ENCODE measurements at regions not wholly inside any gene's neighbourhood (a gene's known extent, or its start where the extent isn't known, plus 50 kb on each side); places are given as distances from the start of the nearest gene placed in this dataset.

GRCh38 chr12:4223273-4223845 lies 50.2 kb upstream of the CCND2 start:
- no peak for DNase-seq

DNA sequence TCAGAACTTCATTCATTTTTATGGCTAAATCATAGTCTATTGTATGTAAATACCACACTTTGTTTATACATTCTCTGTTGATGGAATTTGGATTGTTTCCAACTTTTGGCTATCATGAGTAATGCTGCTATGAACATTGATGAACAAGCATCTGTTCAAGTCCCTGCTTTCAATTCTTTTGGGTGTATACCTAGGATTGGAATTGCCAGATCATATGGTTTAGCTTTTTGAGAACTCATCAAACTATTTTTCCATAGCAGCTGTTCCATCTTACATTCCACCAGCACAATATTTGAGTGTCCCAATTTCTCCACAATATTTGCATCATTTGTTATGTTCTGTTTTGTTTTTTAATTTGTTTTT lies 52.3 kb upstream of the CCND2 start:
- DNase-seq = no peak

DNA sequence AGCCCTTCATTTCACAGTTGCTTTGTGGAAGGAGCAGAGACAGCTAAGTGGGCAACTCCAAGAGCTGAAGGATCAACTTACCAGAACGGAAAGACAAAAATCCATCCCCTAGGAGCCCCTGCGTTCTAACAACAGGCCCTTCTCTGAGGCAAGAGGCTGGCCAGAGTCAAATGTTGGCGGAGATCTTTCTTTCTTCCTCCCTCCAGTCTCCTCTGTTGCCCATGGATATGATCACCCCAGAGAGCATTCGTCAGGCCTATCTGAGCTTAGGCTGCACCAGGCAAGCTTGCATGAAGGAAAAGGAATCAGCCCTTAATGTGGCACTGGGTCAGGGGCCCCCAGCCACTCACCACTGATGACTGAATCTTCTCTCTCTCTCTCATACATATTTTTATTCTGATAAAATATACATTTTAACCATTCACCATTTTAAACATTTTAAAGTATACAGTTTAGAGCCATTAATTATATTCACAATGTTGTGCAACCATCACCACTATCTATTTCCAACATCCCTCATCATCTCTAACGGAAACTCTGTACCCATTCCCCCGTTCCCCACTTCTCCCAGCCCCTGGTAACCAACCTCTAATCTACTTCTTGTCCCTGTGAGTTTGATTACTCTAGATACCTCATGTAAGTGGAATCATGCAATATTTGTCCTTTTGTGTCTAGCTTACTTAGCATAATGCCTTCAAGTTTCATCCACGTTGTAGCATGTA lies 52.9 kb upstream of the CCND2 start:
- DNase-seq = no peak

DNA sequence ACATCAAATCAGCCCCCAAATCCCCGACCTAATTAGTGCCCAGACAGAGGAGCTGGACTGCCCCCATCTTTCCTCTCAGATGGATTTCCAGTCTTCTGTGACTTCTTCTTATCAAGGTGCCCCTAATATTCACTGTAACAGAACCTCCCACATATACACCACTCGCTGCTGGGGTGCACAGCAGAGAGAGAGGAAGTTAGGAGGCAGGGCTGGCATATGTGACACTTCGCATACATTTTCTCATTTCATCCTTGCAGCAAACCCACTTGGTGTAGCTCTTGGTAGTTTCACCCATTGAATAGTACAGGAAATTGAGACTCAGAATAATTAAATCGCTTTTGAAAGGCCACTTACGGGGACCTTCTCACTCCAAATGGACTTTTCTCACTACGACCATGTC lies 56.5 kb upstream of the CCND2 start:
- DNase-seq = no peak

DNA sequence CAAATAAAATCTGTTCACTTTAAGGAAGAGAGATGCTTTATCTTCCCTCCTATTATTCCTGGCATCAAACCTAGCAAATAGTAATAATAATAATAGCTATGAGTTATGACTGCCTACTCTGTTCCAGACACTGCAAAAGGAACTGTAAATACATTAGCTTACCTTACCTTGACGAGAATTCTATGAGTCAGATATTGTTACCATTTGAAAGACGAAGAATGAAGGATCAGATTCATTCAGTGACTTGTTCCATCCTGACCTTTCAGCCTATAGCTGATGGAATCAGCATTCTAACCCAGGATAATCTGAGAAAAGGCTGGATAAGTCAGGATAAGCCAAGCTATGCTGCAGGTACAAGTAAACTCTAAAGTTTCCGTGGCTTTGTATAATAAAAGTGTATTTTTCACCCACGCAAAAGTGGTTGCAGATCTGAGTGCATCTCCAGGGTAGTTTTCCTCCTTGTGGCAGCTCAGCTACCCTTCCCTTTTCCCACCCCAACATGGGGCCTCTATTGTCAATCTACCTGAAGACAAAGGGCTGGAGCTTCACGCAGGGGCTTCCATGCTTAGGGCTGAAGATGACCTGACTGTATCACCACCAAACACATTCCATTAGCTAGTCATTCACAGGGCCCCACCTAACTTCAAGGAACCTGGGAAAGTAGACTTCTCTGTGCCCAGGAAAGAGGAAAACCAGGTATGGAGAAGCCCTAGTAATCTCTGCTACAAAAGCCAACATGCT lies 57.2 kb upstream of the CCND2 start:
- no peak for DNase-seq

DNA sequence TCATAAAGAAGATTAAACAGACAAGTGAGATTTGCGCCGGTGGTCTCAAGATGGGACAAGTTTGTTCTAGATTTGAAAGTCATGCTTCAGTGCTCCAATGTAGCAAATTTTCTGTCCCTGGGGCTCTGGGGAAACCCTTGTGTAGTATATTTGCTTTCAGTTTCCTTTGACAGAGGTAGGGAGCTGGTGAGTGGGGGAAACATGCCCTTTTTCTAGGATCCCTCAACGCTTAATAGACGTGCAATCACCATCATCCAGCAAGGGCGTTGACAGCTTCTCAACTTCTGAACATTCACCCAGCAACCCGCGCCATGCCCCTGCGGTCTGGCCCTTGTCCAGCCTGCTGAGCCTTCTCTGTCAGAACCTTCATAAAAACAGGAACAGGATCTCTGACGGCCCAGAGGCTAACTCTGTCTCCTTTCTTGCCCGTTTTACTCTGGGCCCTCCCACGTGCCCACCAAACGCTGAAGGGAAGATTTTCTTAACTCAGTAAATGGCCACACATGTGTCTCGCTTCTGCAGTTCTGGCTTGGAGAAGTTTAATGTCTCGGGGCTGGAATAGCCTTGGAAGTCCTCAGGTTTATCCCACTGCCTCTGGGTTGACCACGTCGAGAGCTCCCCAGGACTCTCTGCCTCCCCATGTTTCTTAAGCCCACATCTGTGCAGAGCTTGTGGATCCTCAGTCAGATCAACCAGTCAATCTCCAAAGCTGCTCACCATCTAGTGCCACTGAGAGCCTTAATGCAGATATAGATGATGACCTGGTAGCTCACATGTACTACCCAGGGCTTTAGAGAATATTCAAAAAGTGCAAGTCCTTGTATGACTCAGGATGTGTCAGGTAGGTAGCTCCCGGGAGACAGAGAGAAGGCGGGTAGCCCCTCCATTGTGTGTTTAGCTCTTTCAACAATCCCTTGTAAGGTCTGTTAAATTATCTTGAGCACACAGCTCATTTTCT lies 58.1 kb upstream of the CCND2 start:
- no peak for DNase-seq

GRCh38 chr12:4214877-4215228 lies 58.7 kb upstream of the CCND2 start:
- DNase-seq = no peak

DNA sequence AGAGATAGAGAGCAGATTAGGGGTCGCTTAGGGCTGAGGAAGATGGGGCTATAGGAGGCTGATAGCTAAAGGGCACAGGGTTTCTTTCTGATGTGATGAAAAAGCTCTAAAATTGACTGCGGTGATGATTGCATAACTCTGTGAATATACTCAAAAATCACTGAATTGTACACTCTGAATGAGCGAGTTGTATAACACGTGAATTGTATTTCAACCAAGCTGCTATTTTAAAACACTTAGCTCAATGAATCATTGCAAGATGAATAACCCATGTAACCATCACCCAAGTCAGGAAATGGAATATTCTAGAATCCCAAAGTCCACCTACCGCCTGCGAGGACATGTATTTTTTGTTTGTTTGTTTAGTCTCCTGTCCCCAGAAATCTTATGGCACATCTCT lies 60.1 kb upstream of the CCND2 start:
- DNase-seq = no peak

DNA sequence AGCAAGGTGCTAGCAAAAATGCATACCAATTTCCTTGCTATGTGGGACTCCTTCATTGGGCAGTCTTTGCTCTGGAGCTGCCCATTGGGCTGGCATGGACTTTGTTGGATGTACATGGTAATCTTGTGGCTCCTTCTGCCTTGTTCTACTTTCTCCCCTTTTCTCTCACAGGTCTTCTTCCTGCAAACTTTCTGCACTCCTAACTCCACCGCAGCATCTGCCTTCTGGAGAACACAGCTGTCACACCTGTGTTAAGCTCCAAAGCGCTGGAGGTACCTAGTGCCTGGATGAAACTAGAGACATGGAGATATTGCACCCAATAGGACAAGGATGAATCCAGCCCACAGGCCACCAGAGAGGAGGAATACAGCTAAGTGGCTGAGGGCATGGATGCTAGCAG lies 60.7 kb upstream of the CCND2 start:
- DNase-seq = no peak

GRCh38 chr12:4211372-4211771 lies 62.2 kb upstream of the CCND2 start:
- DNase-seq = no peak

GRCh38 chr12:4210183-4210582 lies 63.4 kb upstream of the CCND2 start:
- no peak for DNase-seq

- DNase-seq = no peak
Observed at GRCh38 chr12:4206470-4206869, 67.1 kb upstream of the CCND2 start.

DNA sequence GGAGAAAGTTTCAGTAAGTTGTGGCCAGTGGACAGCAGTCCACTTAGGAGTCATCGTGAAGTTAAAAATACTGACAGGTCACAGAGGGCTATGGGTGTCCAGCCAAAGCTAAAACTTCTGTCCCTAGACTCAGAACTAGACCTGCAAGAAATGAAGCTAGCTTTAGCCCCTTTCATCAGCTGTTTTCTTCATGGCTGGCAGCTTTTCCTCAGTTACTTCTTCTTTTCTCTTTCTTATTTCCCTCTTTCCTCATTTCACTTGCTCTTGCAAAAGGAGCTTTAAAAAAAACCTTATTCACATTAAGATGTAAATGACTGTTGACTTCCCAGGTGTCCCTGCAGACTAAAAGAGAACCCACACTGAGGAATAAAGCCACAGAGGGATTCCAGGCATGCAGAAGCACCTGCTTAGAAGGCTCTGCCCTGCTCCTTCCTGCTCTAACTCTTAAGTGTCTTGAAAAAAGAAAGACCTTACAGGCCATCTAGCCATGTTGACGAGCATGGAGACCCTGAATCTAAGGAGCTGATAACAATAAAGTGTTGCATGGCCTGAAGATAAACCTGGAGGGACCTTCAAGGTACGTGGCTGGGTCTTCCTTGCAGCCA lies 69.7 kb upstream of the CCND2 start:
- no peak for DNase-seq

DNA sequence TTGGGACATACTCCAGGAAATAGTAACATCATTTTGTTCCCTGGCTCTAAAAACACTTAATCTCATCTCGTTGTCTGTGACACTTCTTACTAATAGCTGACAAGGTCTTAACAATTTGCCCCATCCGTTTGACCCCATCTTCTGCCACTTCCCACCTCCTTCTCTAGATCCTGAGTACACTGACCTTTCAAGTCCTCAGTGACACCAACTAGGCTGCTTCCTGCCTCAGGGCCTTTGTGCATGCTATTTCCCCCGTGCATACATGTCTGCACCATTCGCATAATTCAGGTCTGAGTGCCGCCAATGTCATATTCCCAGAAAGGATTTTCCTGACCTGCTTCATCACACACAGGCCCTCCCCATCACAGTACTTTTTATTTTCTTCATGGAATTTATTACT lies 70.6 kb upstream of the CCND2 start:
- DNase-seq = no peak

- no peak for DNase-seq
Observed at GRCh38 chr12:4202487-4202886, 71.1 kb upstream of the CCND2 start.

GRCh38 chr12:4201333-4202100 lies 72.0 kb upstream of the CCND2 start:
- no peak for DNase-seq

GRCh38 chr12:4197922-4198763 lies 75.4 kb upstream of the CCND2 start:
- DNase-seq = no peak

GRCh38 chr12:4196805-4197420 lies 76.6 kb upstream of the CCND2 start:
- no peak for DNase-seq

DNA sequence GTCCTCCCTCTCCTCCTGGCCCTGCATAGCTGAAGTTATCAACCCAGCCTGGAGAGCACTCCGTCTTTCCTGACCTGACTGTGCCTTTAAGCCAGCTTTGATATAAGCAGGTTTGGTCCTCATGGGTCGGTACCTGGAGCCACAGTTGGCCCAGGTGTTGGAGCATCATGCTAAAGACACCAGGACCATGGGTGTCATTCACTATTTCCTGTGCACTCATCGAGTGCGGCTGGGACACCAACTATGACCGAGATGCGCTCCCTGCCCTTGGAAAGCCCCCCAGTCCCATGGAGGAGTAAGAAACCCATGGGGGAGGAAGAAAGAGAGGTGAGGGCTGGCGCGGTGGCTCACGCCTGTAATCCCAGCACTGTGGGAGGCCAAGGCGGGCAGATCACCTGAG lies 78.9 kb upstream of the CCND2 start:
- DNase-seq = no peak

DNA sequence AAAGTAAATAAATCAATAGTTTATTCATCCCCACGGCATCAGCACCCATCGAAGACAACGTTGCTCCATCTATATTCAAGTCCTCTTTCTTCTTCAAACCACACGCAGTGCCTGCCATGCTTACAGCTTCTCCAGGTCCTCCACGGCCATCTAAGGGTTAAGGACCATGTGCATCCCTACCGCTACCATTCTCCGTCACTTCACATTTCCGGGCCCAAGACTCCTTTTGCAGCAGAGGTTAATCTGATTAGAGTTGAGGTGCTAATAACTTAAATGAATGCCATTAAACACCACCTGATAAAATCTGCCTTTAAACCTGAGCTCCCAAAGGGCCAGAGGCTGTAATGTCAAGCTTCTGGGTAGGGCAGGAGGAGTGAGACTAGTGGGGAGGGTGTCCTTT lies 79.7 kb upstream of the CCND2 start:
- DNase-seq = no peak

GRCh38 chr12:4191642-4192041 lies 81.9 kb upstream of the CCND2 start:
- DNase-seq = no peak
